Limb (tissue), 2 donors: ENCODE measurements at regions not wholly inside any gene's neighbourhood (a gene's known extent, or its start where the extent isn't known, plus 50 kb on each side); places are given as distances from the start of the nearest gene placed in this dataset.
"Not testable (repeated sequence)": the region's sequence is repeated elsewhere in the genome, so short reads cannot be mapped to it uniquely, and the experiment has no call there.

ENCODE experiments used
- DNase-seq, 2 donors: peaks; one replicate each; pipeline ENCODE4 v3.0.0-alpha.2; 2016; ENCODE audit errors: extremely low spot score in 2 of 2

DNA sequence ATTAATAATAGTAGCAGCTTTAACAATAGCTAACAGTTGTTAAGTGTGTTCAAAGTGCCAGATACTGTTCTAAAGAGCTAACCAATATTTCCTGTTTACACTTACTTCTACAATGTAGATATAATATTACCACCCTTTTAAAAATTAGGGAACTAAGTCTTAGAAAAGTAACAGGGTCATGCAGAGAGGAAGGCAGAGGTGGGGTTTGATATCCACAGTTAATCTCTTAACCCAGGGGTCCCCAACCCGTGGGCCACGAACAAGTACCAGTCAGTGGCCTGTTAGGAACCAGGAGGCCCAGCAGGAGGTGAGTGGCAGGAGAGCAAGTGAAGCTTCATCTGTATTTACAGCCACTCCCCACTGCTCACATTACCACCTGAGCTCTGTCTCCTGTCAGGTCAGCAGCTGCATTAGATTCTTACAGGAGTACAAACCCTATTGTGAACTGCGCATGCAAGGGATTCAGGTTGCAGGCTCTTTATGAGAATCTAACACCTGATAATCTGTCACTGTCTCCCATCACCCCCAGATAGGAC lies 89.1 kb downstream of the ACTL7B start:
- DNase-seq = no peak

DNA sequence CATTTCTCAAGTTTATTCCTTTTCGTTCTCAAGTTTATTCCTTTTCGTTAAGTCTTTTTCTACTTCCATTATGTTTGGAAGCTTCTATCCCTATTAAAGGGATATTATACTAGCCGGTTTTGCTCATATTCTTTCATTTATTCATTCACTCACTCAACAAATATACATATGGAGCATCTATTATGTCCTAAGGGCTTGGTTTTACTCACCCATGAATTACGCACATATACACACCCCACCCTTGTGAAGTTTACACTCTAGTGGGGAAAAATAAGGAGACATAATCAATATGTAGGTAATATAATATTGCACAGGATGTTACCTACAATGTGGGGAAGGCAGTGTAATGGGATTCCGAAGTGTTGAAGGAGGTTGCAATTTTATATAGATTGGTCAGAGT lies 90.5 kb downstream of the ACTL7B start:
- no peak for DNase-seq

GRCh38 chr9:108762348-108763055 lies 93.3 kb downstream of the ACTL7B start:
- DNase-seq = no peak

GRCh38 chr9:108761655-108762347 lies 94.0 kb downstream of the ACTL7B start:
- peak; percentile 70 to 82 for DNase-seq

DNA sequence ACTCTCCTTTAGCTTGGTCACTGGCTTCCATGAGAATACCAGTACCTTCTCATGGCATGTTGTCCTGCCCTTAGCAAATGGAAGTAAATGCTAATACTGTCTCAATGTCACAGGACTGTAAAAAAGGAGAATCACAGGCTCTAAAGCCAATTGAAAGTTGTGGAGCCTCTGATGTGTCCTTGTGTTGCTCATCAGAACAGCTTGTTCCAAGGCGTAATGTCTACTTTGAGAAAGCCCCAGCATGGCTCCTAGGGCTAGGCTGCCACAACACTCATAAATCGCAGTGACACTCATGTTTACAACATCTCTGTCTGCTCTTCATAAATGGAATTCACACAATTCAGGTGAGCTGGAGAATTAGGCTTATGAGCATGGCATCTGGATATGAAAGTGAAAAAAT lies 94.9 kb downstream of the ACTL7B start:
- no peak for DNase-seq

DNA sequence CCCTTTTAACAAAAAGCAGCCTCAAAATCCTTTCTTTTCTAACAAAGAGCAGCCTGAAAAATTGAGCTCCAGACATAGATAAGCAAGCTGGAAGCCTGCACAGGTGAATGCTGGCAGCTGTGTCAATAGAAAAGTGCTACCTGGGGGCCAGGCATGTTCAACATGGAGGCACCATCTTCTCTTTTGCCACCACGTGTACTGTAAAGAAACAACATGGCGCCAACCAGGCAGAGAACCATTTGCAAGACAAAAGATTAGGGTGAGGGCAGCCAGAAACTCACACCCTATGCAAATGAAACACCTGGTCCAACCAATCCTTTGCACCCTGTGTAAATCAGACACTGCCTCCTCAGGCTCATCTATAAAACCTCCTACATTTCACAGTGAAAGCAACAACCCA lies 96.0 kb downstream of the ACTL7B start:
- DNase-seq = no peak

DNA sequence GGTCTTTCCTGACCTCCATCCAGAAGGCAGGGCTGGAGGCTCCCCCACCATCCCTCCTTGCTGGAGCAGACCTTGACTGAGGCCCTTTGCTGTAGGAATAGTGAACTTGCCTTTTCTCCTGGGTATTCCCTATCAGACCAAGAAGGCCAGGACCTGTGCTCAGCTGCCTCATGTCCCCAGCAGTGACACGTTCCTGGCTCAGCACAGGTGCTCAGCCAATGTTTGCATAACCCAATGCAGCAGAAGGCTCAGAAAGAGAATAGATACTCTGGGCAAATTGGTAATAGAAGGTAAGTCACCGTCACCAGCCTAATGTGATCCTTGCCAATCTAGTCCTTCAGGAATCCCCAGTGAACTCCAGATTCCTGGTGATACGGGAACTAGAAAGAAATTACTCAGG lies 96.4 kb downstream of the ACTL7B start:
- DNase-seq = no peak

- no peak for DNase-seq
Observed at GRCh38 chr9:108756746-108757490, 98.9 kb downstream of the ACTL7B start.

DNA sequence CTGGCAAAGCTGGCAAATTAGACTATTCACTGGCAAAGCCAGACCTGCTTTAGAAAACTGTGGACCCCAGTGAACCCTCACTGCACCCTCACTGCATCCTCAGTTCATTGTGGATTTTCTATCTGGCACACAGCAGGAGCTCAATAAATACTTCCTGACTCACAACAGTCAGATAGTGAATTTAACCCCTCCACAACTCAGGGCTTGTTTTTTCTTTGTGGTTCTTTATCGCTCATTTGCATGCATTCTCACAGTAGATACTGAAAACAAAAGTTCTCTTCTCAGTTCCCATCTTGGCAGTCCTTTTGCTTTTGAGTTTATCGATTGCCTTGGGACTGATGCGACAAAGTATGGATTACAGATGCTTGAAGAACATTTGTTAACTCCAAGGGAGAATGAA lies 99.8 kb downstream of the ACTL7B start:
- DNase-seq = no peak

- no peak for DNase-seq
Observed at GRCh38 chr9:108751369-108751768, 104.4 kb downstream of the ACTL7B start.

GRCh38 chr9:108750661-108751215 lies 105.0 kb downstream of the ACTL7B start:
- no peak for DNase-seq

GRCh38 chr9:108748776-108749175 lies 107.0 kb downstream of the ACTL7B start:
- DNase-seq = no peak

DNA sequence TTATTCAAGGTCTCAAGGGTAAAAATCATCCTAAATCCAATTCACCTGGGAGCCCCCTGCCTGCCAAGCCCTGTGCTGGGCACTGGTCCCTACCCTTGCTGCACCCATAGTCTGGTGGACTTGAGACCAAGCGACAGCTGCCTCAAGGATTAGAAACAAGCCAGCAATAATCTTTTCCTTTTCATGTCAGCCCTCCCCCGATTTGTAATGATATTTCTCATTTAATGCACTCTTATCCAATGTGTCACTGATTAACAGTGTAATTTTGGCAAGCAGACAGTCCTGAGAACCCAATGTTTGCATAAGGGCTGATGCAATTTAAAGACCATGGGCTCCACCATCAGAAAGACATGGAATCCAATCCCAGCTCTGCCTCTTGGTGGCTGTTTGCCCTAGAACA lies 108.9 kb downstream of the ACTL7B start:
- DNase-seq = no peak

DNA sequence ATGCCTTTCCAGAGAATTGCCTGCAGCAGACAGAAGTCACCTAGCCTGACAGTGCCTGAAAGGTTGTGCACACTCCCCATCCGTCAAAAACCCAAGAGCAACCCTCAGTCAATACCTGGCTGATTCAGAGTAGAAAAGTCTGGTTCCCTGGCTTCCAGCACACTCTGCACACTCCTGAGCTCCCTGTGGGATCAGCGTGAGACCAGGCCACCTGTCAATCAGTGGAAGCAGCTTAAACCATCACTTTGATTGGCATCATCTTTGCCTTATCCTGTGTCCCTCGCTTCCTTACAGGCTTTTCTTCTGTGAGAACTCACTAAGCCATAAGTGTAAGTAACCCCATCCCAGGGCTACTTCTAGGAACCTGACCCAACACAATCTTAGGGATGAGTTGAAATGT lies 109.8 kb downstream of the ACTL7B start:
- DNase-seq = no peak

DNA sequence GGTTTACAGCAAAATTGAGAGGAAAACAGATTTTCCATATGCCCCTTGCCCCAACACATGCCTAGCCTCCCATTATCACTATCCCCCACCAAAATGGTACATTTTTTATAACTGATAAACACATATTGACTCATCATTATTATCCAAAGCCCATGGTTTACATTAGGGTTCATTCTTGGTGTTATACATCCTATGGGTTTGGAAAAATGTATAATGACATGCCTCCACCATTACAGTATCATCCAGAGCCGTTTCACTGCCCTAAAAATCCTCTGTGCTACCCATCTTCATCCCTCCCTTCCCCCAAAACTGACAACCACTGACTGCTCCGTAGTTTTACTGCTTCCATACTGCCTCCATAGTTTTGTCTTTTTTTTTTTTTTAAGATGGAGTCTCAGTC lies 111.1 kb downstream of the ACTL7B start:
- no peak for DNase-seq

DNA sequence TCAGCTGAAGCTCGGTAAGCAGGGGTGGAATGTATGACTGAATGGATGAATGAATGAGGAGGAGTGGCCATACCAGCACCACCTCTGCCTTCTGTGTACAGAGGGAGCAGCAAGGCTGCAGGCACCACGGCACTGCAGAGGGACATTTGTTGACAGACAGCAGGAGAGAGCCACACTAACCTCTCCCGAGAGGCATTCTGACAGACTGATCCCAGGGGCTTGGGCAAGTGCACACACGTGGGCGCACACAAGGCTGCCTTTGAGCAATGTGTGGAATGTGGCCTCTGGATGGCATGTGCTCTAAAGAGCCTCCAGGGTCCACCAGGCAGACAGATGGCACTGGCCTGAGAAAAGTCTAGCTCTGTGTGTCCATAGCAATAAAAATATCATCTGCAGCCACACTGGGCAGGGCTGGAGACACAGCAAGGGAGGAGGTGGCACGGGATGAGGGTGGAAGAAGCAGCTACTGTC lies 111.8 kb downstream of the ACTL7B start:
- DNase-seq = peak in 1 of 2 donors; percentile 29

- no peak for DNase-seq
Observed at GRCh38 chr9:108743416-108743815, 112.4 kb downstream of the ACTL7B start.

DNA sequence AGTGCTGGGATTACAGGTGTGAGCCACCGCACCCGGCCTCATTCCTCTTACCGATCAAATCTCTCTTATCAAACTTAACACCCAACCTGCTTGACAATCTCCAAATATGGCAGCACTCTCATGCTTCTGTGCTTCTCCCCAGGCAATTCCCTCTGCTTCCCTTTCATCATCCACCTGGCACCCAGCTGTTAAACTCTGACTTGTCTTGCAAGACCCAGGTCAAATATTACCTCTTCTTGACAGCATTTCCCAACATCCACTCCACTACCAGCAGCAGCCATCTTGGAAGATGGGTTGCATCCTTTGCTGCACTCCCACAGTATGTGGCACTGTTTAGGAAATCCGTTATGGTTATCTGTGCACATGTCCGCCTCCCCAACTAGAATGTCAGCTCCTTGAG lies 113.6 kb downstream of the ACTL7B start:
- no peak for DNase-seq

GRCh38 chr9:108731292-108731691 lies 124.5 kb downstream of the ACTL7B start:
- DNase-seq = not testable (repeated sequence)

GRCh38 chr9:108727580-108728111 lies 128.1 kb downstream of the ACTL7B start:
- no peak for DNase-seq

GRCh38 chr9:108724652-108725051 lies 131.1 kb downstream of the ACTL7B start:
- no peak for DNase-seq

DNA sequence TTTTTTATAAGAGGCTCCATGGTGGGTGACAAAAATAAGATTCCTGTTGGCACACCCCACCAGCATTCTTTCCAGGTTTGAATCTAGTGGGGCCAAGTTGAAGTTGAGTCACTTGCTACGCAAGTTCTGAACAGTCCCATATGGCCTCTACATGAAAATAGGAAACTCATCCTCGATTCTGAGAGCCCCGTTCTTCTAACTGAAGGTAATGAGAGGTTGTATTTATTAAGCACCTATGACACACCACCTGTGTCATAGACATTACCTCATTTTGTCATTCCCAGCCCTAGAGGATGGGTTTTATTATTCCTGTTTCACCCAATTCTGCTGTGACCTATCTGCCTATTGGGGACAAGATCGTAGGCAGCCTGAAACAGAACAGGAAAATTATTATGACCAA lies 131.7 kb downstream of the ACTL7B start:
- DNase-seq = no peak
